HCEC 1CT (cell line): ENCODE measurements at regions not wholly inside any gene's neighbourhood (a gene's known extent, or its start where the extent isn't known, plus 50 kb on each side); places are given as distances from the start of the nearest gene placed in this dataset.
"Not testable (repeated sequence)": the region's sequence is repeated elsewhere in the genome, so short reads cannot be mapped to it uniquely, and the experiment has no call there.

Source experiments
- DNase-seq: peaks from one replicate; pipeline ENCODE4 v3.0.0-alpha.2; 2017

- DNase-seq, result no peak
These were observed 307.4 kb downstream of the NPHP4 start for GRCh38 chr1:5684791-5685190.

GRCh38 chr1:5683446-5683845, 308.8 kb downstream of the NPHP4 start:
- DNase-seq, result no peak

DNA sequence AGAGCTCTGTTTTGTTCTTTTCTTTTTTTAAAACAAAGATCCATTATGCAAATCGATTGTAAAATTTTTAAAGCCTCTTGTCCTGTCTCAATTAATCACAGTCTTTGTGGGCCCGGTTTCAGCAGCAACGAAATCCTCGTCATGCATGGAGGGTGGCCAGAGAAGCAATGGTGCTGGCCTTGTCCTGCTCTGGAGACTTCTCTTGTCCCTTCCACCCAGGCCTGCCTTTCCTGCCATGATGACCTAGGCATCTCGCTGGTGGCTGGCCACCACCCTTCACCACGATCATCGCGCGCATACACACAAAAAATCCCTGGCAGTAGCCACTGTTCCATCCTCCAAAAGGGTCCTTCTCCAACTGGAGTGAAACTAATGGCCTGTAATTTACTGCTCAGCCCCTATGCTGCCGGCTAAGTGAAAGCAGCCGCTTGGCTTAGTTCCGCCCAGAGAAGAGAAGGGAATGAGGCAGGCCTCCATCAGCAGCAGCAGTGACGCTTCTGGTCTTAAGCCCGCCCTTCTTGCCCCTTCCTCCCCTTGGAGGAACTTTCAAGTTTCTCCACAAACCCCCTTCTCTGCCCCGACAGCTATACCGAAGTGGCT, 309.5 kb downstream of the NPHP4 start:
- DNase-seq, result no peak

GRCh38 chr1:5681654-5682053, 310.6 kb downstream of the NPHP4 start:
- DNase-seq, result no peak

DNA sequence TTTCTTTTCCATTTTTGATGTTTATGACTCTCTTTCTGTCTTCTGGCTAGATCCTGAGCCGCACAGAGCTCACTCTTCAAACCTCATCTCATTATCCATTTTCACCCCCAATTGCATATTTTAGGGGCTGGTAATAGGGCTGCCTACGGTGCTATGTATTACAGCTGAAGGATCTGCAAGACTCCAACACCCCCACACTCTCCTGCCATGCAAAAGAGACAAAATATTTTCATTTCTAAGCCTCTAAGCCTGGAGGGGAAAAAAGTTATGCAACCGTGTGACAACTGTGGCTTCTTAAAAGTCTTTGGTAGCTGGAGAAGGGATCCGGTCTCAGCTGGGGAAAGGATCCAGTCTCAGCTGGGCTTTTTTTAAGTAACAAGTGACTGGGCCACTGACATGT, 311.6 kb downstream of the NPHP4 start:
- no peak for DNase-seq

GRCh38 chr1:5678759-5679158, 313.5 kb downstream of the NPHP4 start:
- no peak for DNase-seq

- not testable (repeated sequence) for DNase-seq
These were observed 319.9 kb downstream of the NPHP4 start for GRCh38 chr1:5672355-5672754.

DNA sequence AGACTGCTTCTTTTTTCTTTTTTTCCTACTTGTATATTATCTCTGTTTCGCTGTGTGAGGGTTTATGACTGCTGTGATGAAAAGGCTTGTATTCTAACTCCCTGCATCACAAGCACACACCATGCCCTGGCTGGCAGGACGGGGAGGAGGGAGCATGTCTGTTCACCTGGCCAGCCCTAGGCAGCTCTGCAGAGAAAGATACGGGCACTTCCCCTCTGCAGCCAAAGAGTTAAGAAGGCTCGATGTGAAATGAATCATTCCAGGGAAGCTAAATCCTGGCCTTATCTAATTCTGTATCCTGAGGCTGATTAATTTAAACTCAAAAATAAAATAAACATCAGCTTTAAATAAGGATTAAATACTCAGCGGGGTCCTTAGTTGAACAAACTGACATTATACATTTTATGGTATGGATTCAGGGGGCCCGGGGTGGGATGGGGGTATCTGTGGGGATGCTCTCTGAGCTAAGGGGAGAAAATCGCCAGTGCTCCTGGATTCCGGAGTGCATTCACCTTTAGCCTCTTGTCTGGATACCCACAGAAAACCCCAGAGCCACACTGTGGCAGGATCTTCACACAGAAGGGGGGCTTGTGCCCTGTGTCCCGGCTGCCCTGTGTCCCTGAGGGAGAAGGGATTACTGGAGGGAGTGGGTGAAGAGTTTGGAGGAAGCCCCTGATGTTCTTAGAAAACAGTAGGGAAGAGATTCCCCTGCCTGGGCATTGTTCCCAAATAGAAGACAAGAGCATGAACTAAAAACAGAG, 321.5 kb downstream of the NPHP4 start:
- no peak for DNase-seq

- DNase-seq, result no peak
These were observed 324.5 kb downstream of the NPHP4 start for GRCh38 chr1:5667513-5668325.

DNA sequence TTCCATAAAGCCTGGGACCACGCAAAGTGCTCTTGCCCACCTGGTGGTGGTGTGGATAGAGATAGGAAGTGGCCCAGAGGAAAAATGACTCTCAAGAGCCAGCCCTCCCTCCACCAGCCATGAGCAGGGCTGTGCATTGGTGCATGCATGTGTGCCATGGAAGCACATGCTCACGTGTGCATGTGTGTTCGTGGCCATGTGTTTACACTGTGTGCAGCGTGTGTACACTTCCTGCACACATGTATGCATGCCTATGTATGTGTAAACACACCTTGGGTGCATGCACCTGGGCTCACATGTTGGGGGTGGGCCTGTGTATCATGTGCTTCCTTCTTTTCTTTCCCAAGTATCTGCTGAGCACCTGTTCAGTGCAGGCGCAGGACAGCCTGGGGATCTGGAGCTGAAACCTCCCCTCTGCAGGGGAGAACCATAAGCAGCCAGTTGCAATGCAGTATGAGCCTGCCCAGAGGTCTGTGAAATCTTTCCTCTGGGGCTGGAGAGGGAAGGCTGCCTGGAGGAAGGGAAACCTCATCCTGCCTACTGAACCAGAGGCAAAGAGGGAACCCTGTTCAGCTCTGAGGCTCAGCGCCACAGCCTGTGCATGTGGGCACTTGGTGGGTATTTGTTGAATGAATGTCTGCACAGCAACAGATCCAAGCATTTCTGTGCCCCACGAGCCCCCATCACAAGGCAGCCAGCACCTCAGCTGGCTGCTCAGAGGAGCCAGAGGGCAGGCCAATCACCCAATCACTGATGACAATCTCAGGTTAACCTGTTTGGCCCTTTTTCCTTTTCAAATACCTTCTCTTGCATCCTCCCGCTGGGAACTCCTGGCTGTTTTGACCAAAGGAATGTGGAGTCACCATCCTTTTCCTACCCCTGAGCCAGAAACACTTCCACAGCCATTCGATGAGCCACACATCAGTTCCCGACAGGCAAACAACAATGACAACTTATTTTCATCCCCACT, 327.0 kb downstream of the NPHP4 start:
- no peak for DNase-seq

DNA sequence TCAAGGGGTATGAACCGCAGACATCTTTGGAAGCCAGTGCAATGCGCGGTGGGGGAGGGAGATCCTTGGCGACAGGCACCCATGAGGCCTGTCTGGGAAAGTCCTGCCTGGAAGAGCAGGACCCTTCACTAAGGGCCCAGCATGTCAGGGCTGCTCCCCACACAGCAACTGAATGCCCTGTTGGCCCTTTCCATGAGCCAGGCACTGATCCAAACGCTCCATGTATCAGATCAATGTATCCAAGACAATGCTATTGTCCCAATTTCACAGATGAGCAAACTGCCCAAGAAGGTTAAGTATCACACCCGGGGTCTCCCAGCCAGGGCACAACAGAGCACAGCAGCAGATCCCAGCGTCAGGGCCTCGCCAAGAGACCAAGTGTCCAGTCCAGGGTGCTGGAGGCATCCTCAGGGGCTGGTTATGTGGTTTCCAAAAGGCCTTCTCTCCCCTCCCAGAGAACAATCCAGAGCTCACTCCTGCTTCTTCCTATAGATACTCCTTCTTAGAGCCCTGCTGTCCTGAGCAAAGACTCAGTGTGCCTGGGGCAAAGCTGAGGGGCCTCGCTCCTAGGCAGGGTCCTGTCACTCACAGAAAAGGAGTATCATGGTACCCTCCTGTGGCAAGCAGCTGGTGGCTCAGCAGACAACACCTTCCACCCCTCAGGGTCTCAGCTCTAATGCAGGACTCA, 328.0 kb downstream of the NPHP4 start:
- no peak for DNase-seq

- no peak for DNase-seq
These were observed 329.5 kb downstream of the NPHP4 start for GRCh38 chr1:5662744-5663126.

DNA sequence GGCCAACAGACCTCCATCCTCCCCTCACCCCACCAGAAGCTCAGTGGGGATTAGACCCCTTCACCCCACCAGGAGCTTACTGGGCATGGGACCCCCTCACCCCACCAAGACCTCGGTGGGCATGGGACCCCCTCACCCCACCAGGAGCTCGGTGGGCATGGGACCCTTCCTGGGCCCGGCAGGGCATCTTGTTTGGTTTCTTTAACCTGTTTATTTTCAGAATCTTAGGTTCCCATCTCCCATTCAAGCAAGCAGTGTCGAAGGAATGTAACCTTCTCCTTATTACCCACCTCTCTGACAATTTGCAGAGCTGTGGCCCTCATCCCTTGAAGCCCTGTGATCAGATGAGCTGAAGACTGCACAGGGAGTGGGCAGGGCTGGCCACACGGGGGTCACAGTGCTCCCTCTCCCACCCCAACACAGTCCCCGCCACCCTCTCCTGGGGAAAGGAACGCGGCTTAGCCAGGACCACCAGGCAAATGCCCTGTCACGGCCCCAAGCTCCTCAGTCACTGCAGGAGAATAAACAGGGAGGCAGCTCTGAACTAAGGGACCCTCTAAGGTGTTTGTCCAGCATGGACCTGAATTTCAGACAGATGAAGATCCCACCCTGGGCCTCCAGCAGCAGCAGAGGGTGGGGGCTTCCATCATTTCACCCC, 330.0 kb downstream of the NPHP4 start:
- no peak for DNase-seq

- no peak for DNase-seq
These were observed 330.8 kb downstream of the NPHP4 start for GRCh38 chr1:5661196-5662085.

DNA sequence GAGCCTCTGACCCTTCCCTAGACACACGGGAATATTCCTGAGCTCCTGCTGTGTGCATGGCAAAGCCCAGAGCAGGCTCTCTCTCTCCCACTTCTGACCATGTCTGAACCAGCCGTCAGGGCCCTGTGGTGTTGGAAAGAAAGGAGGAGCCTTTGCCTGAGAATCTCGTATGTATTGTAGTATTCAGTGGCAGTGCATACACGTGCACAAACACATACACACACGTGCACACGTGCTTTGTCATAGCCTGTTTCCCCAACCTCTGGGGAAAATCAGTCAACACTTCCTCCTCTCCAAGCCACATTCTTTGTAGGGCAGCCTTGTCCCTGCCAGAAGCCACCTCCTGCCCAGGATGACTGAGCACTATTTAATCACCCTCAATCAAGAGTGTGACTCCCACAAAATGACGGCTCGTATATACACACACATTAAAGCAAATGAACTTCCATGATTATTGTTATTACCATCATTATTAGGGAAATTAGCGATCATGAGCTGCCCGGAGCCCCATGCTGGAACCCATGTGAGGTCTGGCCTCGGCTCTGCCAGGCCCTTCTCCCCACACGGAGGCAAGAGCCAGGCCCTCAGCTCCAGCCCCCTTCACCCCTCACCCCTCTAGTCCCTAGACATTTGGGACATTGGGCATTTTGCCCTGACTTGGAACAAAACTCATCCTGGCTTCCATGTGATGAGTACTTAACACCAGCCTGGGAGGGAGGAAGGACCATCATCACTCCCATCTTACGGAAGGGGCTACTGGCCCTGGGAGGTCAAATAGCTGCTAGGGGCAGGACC, 331.9 kb downstream of the NPHP4 start:
- DNase-seq, result no peak

- no peak for DNase-seq
These were observed 332.6 kb downstream of the NPHP4 start for GRCh38 chr1:5659606-5660005.

DNA sequence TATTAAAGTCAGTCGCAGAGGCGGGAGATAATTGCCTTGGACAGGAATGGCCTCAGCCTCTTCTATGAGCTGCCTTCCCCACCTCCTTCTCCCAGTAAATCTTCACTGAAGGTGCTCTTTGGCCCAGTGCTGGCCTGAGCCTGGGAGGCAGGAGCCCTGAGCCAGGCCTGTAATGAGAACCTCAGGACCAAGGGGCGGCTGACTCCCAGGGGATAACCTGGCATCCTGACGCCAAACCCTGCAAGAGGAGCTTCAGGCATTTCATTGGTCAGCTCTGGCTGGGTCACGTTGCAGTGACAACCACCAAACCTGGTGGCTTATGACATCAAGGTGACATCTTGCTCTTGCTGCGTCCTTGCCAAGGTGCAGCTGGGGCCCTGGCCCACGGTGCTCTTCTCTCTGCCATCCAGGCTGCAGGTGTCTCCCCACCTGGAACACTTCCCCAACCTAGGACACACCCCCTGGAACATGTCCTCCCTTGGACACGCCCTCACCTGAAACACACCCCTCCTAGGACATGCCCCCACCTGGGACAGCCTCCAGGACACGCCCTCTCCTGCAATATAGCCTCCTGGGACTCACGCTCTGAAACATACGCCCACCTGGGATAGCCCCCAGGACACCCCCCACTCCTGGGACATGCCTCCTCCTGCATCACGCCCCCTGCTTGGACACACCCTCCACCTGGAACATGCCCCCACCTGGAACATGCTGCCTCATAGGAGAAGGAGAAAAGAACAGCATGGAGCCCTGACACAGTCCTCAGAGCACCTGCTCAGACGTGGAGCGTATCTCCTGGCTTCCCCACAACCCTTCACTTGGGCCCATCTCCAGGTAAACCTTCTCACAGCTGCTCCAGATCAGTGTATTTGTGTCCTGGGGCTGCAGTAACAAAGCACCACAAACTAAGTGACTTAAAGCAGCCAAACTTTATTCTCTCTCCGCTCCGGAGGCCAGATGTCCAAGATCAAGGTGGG, 333.6 kb downstream of the NPHP4 start:
- no peak for DNase-seq
